IPS DF 6.9 (cell line): ENCODE measurements at regions not wholly inside any gene's neighbourhood (a gene's known extent, or its start where the extent isn't known, plus 50 kb on each side); places are given as distances from the start of the nearest gene placed in this dataset.

Experiments used
- DNase-seq: peaks from one replicate; pipeline ENCODE4 v3.0.0-alpha.2; 2013; ENCODE audit warnings: low read depth, low spot score
- H3K27ac ChIP-seq: one replicate; pipeline ENCODE4 v1.5.1; 2013; ENCODE audit warnings: low read length, control low read depth
- H3K27me3 ChIP-seq: 2 replicates; pipeline ENCODE4 v1.6.1; 2013; ENCODE audit warnings: mild to moderate bottlenecking, low read length; ENCODE audit not compliant: control insufficient read depth, insufficient read depth
- H3K36me3 ChIP-seq: 2 replicates; pipeline ENCODE4 v1.6.1; 2013; ENCODE audit warnings: low read length; ENCODE audit not compliant: control insufficient read depth, insufficient read depth
- H3K4me1 ChIP-seq: 2 replicates; pipeline ENCODE4 v1.6.1; 2013; ENCODE audit warnings: low read length; ENCODE audit not compliant: control insufficient read depth, insufficient read depth
- H3K4me3 ChIP-seq: 2 replicates; pipeline ENCODE4 v1.5.1; 2013; ENCODE audit warnings: mild to moderate bottlenecking, low read length
- H3K9me3 ChIP-seq: 2 replicates; pipeline ENCODE4 v1.6.1; 2013; ENCODE audit warnings: low read length, inconsistent platforms; ENCODE audit not compliant: control insufficient read depth, insufficient read depth
- WGBS: extraction: QIAGEN DNeasy Blood & Tissue Kit; methylation state at CpG from one replicate; pipeline ENCODE4 v1.1.7; 2013; ENCODE audit warnings: mixed read lengths, missing lambda C conversion rate; ENCODE audit not compliant: insufficient read length, insufficient coverage; 5-methylcytosine and 5-hydroxymethylcytosine counted together

DNA sequence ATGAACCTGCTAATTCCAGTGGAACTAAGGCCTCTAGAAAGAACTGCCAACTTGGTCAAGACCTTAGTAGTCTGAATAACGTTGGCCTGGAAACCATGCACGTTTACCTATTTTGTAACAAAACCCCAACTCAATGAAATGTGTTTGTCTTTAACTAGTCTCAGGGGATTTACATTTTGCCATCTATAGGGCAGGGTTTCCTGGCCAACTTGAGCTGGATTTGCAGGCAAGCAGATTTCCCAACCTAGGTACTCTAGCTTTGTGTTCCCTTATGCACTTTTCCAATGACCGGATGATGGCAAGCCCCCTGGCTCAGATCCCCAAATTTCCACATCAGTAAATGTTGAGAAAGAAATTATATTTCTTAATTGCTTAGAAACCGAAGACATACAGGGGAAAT lies 114.5 kb downstream of the IRS2 start:
- DNase-seq: no peak
- no CpG with 5 or more reads among the region's 4 CpGs for WGBS
- H3K27me3 ChIP-seq: no peaks in the 10 kb centered on the region
- no peaks in the 10 kb centered on the region for H3K36me3 ChIP-seq
- no peak overlapping the region for H3K27ac ChIP-seq
- H3K4me3 ChIP-seq: no peak overlapping the region
- H3K4me1 ChIP-seq: peaks cover 5% of the 10 kb centered on the region; the same call in 1 of the 2 replicates
- H3K9me3 ChIP-seq: no peaks in the 10 kb centered on the region

- no peak overlapping the region for H3K4me3 ChIP-seq
- H3K4me1 ChIP-seq: peaks cover 5% of the 10 kb centered on the region; the same call in 1 of the 2 replicates
- DNase-seq: no peak
- no CpG with 5 or more reads among the region's 5 CpGs for WGBS
- no peaks in the 10 kb centered on the region for H3K9me3 ChIP-seq
- no peaks in the 10 kb centered on the region for H3K27me3 ChIP-seq
- H3K36me3 ChIP-seq: no peaks in the 10 kb centered on the region
- H3K27ac ChIP-seq: no peak overlapping the region
Observed at GRCh38 chr13:109670776-109671175, 115.6 kb downstream of the IRS2 start.

- Histone ChIP-seq H3K27me3 (no peaks in the 10 kb centered on the region), H3K27ac (no peak overlapping the region), H3K36me3 (no peaks in the 10 kb centered on the region), H3K9me3 (no peaks in the 10 kb centered on the region), H3K4me1 (peaks cover 5% of the 10 kb centered on the region; the same call in 1 of the 2 replicates), H3K4me3 (no peak overlapping the region)
- WGBS: no CpG with 5 or more reads among the region's 5 CpGs
- no peak for DNase-seq
Observed at GRCh38 chr13:109669956-109670355, 116.4 kb downstream of the IRS2 start.

DNA sequence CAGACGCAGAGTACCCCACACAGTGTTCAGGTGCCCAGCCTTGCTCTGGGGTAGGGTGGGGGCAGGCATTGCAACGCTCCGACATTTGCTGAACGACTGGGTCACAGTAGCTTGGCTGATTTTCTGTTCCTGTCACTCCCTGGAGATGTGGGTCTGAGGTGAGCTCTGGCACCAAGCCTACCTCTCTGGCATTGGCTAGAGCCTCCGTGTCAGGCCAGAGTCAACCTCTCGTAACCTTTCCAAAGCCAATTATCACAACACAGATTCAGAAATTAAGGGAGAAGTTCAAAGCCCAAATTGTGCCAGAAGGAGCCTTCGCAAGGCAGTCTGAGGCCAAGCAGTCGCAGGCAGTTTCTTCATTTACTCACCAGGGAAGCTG lies 117.2 kb downstream of the IRS2 start:
- no CpG with 5 or more reads among the region's 8 CpGs for WGBS
- no peak for DNase-seq
- Histone ChIP-seq H3K36me3 (no peaks in the 10 kb centered on the region), H3K27ac (no peak overlapping the region), H3K9me3 (no peaks in the 10 kb centered on the region), H3K4me1 (peaks cover 5% of the 10 kb centered on the region; the same call in 1 of the 2 replicates), H3K4me3 (no peak overlapping the region), H3K27me3 (no peaks in the 10 kb centered on the region)

DNA sequence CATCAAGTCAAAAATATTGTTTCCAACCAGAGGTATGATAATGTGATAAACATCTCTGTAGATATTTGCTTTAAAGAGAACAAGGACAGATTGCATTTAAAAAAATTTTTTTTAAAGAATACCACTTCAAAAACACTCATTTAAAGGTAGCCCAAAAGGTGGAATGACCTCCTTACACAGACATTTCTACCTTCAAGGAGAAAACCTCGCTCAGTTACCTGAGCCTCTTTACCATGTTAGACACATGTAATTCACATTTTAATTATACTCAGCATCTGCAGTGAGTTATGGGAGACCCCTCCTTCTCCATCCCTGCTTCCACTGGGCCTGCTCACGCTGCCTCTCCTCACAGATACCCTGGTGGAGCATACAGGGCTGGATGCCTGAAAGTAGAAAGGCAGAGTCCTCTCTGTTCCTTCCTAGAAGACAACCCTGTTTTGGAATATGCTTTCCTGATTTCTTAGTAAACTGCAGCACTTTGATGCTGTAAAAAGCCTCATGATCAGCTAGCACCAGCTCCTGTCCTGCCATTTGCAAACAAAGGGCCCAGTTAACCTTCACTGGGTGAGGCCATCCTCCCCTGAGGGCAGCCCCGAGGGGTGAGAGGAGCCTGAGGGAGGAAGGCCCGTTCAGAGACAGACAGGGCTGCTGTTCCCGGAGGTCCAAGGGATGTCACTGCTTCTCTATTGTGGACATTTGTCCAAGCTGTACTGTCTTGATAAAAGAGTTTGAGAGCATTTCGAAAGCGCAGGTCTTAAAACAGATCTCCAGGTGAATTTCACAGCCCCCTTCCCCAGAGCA lies 117.8 kb downstream of the IRS2 start:
- no peak overlapping the region for H3K27ac ChIP-seq

GRCh38 chr13:109667807-109668291 lies 118.5 kb downstream of the IRS2 start:
- no peak overlapping the region for H3K4me3 ChIP-seq
- peaks cover 5% of the 10 kb centered on the region; the same call in 1 of the 2 replicates for H3K4me1 ChIP-seq
- H3K27me3 ChIP-seq: no peaks in the 10 kb centered on the region
- WGBS: no CpG with 5 or more reads among the region's 9 CpGs
- DNase-seq: no peak
- H3K9me3 ChIP-seq: no peaks in the 10 kb centered on the region
- H3K36me3 ChIP-seq: no peaks in the 10 kb centered on the region
- no peak overlapping the region for H3K27ac ChIP-seq

More for the DNA sequence above, 117.8 kb downstream of the IRS2 start:
- Histone ChIP-seq H3K36me3 (no peaks in the 10 kb centered on the region), H3K4me3 (no peak overlapping the region), H3K27me3 (no peaks in the 10 kb centered on the region), H3K4me1 (peaks cover 5% of the 10 kb centered on the region; the same call in 1 of the 2 replicates), H3K9me3 (no peaks in the 10 kb centered on the region)
- DNase-seq: no peak
- WGBS: no CpG with 5 or more reads among the region's 7 CpGs

GRCh38 chr13:109667056-109667455 lies 119.3 kb downstream of the IRS2 start:
- no peak overlapping the region for H3K4me3 ChIP-seq
- no peaks in the 10 kb centered on the region for H3K9me3 ChIP-seq
- no peaks in the 10 kb centered on the region for H3K36me3 ChIP-seq
- peaks cover 5% of the 10 kb centered on the region; the same call in 1 of the 2 replicates for H3K4me1 ChIP-seq
- WGBS: no CpG with 5 or more reads among the region's 13 CpGs
- DNase-seq: no peak
- no peaks in the 10 kb centered on the region for H3K27me3 ChIP-seq
- no peak overlapping the region for H3K27ac ChIP-seq

DNA sequence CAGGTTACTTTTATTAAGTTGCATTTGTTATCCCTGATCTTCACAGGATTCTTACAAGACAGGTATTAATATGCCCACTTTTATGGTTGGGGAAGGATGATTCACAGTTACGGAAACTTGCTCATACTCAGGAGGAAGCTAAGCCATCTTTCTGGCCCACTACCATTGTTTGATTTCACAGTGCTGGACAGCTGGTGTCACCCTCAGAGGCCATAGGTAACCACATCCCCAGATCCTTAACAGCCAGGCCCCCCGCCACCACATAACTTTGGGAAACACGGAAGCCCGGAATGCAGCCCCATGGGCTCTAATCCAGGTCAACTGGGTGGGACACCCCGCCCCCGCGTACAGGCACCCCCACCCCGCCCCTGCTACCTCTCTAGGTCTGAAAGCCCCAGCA lies 119.7 kb downstream of the IRS2 start:
- Histone ChIP-seq H3K27me3 (no peaks in the 10 kb centered on the region), H3K36me3 (no peaks in the 10 kb centered on the region), H3K27ac (no peak overlapping the region), H3K4me3 (no peak overlapping the region), H3K4me1 (peaks cover 5% of the 10 kb centered on the region; the same call in 1 of the 2 replicates), H3K9me3 (no peaks in the 10 kb centered on the region)
- no CpG with 5 or more reads among the region's 8 CpGs for WGBS
- no peak for DNase-seq

DNA sequence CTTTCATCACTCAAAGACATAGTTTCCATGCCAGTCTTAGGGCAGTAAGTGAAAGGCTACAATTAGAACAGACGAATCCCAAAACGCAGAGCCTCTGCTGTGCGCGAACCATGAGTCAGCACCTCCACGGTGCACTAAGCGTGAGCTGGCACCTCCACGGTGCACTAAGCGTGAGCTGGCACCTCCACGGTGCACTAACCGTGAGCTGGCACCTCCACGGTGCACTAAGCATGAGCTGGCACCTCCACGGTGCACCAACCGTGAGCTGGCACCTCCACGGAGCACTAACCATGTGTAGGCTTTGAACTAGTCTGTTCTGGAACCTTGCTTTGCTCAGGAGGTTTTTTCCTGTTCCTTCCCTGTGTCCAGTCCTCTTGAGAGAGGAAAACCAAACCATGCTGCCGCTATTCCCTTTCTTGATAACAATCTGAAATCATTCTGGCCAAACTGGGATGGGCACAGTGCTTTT lies 120.6 kb downstream of the IRS2 start:
- H3K27me3 ChIP-seq: no peaks in the 10 kb centered on the region
- H3K27ac ChIP-seq: no peak overlapping the region
- no peak overlapping the region for H3K4me3 ChIP-seq
- no peaks in the 10 kb centered on the region for H3K36me3 ChIP-seq
- WGBS: no CpG with 5 or more reads among the region's 15 CpGs
- no peaks in the 10 kb centered on the region for H3K9me3 ChIP-seq
- H3K4me1 ChIP-seq: peaks cover 5% of the 10 kb centered on the region; the same call in 1 of the 2 replicates
- DNase-seq: no peak

DNA sequence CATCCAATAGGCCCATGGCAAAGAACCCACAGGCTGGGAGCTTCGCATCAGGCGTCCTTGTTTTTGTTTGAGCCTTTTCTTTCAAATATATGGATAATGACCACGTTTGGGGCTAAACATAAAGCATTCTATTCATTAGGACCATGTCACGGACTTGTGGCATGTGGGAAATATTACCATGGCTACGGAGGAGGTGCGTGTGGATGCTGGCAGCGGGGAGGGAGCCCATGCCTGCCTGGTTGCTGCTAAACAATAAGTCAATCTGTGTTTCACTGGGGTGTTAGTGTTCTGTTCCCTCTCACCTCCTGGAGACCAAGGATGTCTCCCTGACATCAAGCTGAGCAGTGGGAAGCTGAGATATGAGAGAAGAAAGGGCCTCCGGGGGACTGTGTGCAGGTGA lies 121.1 kb downstream of the IRS2 start:
- Histone ChIP-seq H3K9me3 (no peaks in the 10 kb centered on the region), H3K27ac (no peak overlapping the region), H3K4me1 (peaks cover 5% of the 10 kb centered on the region; the same call in 1 of the 2 replicates), H3K27me3 (no peaks in the 10 kb centered on the region), H3K4me3 (no peak overlapping the region), H3K36me3 (no peaks in the 10 kb centered on the region)
- DNase-seq: no peak
- no CpG with 5 or more reads among the region's 8 CpGs for WGBS
